ENCODE measurements at regions not wholly inside any gene's neighbourhood (a gene's known extent, or its start where the extent isn't known, plus 50 kb on each side); places are given as distances from the start of the nearest gene placed in this dataset.

GRCh38 chr13:107203146-107203847 lies 635.4 kb upstream of the ARGLU1 start:
- Histone ChIP-seq H3K4me1 (peaks cover 0 to 9% of the 10 kb centered on the region in 2 donors), H3K36me3 (no peaks in the 10 kb centered on the region), H3K9me3 (no peaks in the 10 kb centered on the region), H3K27ac (peak overlapping the region; percentile 54 to 67), H3K27me3 (no peaks in the 10 kb centered on the region), H3K4me3 (no peak overlapping the region)
- no peak for DNase-seq (ENCODE audit: low spot score)
- peak; percentile 29 to 54 for TF ChIP-seq CTCF (IDR thresholded peaks at IDR 0.05)

- Histone ChIP-seq H3K4me1 (peaks cover 0 to 9% of the 10 kb centered on the region in 2 donors), H3K4me3 (no peak overlapping the region), H3K27ac (peak overlapping the region in 1 of 2 donors; percentile 67), H3K27me3 (no peaks in the 10 kb centered on the region), H3K9me3 (no peaks in the 10 kb centered on the region), H3K36me3 (no peaks in the 10 kb centered on the region)
- TF ChIP-seq CTCF (IDR thresholded peaks at IDR 0.05), result no peak
- peak; percentile 77 for DNase-seq (ENCODE audit: low spot score)
These were observed 634.6 kb upstream of the ARGLU1 start for GRCh38 chr13:107202371-107203023.

GRCh38 chr13:107200491-107200890 lies 632.6 kb upstream of the ARGLU1 start:
- Histone ChIP-seq H3K4me3 (no peak overlapping the region), H3K36me3 (no peaks in the 10 kb centered on the region), H3K4me1 (peaks cover 0 to 9% of the 10 kb centered on the region in 2 donors), H3K27me3 (no peaks in the 10 kb centered on the region), H3K9me3 (no peaks in the 10 kb centered on the region), H3K27ac (no peak overlapping the region)
- TF ChIP-seq CTCF (IDR thresholded peaks at IDR 0.05), result no peak
- DNase-seq (ENCODE audit: low spot score), result no peak

- H3K9me3 ChIP-seq, result peaks cover 0 to 8% of the 10 kb centered on the region in 2 donors
- DNase-seq (ENCODE audit: low spot score), result no peak
- no peak for TF ChIP-seq CTCF (IDR thresholded peaks at IDR 0.05)
- H3K36me3 ChIP-seq, result no peaks in the 10 kb centered on the region
- no peak overlapping the region for H3K27ac ChIP-seq
- no peak overlapping the region for H3K4me3 ChIP-seq
- H3K4me1 ChIP-seq, result no peaks in the 10 kb centered on the region
- H3K27me3 ChIP-seq, result no peaks in the 10 kb centered on the region
These were observed 624.4 kb upstream of the ARGLU1 start for GRCh38 chr13:107192289-107192688.

DNA sequence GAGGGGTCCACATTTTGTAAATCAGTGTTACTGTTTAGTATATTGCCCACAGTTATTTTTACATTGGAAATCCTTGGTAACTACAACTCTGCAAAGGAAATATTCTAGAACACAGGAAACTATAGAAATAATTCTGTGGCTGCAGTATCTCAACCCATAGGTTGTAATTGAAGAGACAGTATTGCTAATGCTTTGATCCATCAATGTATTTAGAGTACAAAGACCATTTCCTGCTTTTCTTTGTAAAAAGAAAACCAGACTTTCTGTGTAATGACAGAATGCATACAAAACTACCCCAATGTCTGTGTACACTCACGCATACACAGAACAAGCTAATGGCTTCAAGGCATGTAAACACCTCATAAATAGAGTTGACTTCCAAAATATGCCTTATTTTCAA lies 622.1 kb upstream of the ARGLU1 start:
- Histone ChIP-seq H3K27me3 (no peaks in the 10 kb centered on the region), H3K4me1 (no peaks in the 10 kb centered on the region), H3K9me3 (peaks cover 0 to 8% of the 10 kb centered on the region in 2 donors), H3K36me3 (no peaks in the 10 kb centered on the region), H3K27ac (no peak overlapping the region), H3K4me3 (no peak overlapping the region)
- no peak for DNase-seq (ENCODE audit: low spot score)
- no peak for TF ChIP-seq CTCF (IDR thresholded peaks at IDR 0.05)
